ENCODE measurements at regions not wholly inside any gene's neighbourhood (a gene's known extent, or its start where the extent isn't known, plus 50 kb on each side); places are given as distances from the start of the nearest gene placed in this dataset.

DNA sequence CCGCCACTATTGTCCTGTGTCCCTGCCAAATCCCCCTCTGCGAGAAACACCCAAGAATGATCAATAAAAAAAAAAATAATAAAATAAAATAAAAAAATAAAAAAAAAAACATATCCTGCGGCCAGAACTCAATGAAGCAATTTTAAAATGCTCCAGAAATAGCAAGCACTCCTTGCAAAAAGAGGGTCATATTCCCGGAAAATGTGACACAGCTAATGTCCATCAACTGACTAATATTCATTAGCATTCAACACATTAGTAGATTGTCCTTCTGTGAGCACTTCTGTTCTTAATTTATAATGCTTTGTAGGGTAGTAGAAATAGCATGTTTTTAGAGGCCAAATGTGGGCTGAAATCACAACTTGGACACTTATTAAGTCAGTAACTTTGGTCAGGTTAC is 252.3 kb upstream of the SESN3 start:
- H3K56ac ChIP-seq (ENCODE audit: low read length): no peak overlapping the region
- no peak overlapping the region for H3K27ac ChIP-seq (ENCODE audit: low read depth, low read length)
- H3K27me3 ChIP-seq (ENCODE audit: insufficient read depth, low read length, poor library complexity): no peaks in the 10 kb centered on the region
- no peak overlapping the region for H3K18ac ChIP-seq (ENCODE audit: low read length)
- H3K79me1 ChIP-seq (ENCODE audit: low read length): no peaks in the 10 kb centered on the region
- no peak overlapping the region for H2BK120ac ChIP-seq (ENCODE audit: low read depth, low read length)
- no peak for DNase-seq
- H3K4ac ChIP-seq (ENCODE audit: low read depth, low read length): no peak overlapping the region
- no peak overlapping the region for H3K4me2 ChIP-seq (ENCODE audit: low read length)
- H3K9ac ChIP-seq (ENCODE audit: low read length): no peak overlapping the region
- H2BK5ac ChIP-seq (ENCODE audit: low read length): no peak overlapping the region
- WGBS (ENCODE audit: extremely low coverage, insufficient coverage, low lambda C conversion rate): no CpG with 5 or more reads among the region's 4 CpGs
- no peak overlapping the region for H3K23ac ChIP-seq (ENCODE audit: low read length)
- no peak overlapping the region for H2AK5ac ChIP-seq (ENCODE audit: low read length)
- no peak overlapping the region for H4K5ac ChIP-seq (ENCODE audit: low read length)
- no peaks in the 10 kb centered on the region for H3K4me1 ChIP-seq (ENCODE audit: control insufficient read depth, low read depth, low read length)
- H3K79me2 ChIP-seq (ENCODE audit: control insufficient read depth, insufficient read depth, low read length): no peaks in the 10 kb centered on the region
- no peak overlapping the region for H3K4me3 ChIP-seq (ENCODE audit: low read length)
- H3K36me3 ChIP-seq (ENCODE audit: control insufficient read depth, insufficient read depth, low read length): no peaks in the 10 kb centered on the region
- no peak overlapping the region for H4K8ac ChIP-seq (ENCODE audit: low read depth, low read length)
- H2BK15ac ChIP-seq (replicated peaks; ENCODE audit: low read depth): no peak overlapping the region

DNA sequence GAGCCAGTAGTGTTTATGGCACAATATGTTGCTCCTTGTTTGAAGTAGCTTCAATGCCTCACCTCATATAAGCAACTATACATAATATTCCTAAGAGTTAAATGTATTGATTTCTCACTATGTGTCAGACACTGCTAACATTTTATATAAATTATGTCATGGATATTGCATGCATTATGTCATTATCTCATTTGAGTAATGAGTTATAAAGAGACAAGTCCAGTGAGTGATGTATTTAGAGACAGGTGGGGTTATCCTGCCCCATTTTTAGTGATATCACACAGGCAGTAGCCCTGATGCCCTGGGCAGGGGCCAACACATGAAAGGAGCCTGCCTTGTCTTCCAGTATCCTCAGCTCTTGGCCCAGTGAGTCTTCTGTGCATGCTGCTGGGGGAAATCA is 247.0 kb upstream of the SESN3 start:
- H3K4me1 ChIP-seq (ENCODE audit: control insufficient read depth, low read depth, low read length): no peaks in the 10 kb centered on the region

DNA sequence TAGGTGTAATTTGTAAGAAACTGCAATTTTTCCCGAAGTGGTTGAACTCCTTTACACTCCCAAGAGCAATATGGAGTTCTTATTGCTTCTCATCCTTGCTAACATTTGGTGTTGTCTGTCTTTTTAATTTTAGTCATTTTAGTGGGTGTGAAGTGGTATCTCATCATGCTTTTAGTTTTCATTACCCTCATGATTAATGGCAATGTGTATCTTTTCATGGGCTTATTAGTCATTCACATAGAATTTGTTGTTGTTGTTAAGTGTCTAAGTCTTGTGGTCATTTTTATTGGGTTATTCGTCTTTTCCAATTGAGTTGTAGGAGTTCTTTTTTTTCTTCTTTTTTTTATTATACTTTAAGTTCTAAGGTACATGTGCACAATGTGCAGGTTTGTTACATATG is 238.3 kb upstream of the SESN3 start:
- DNase-seq: no peak
- no peaks in the 10 kb centered on the region for H3K36me3 ChIP-seq (ENCODE audit: control insufficient read depth, insufficient read depth, low read length)
- H3K4me2 ChIP-seq (ENCODE audit: low read length): no peak overlapping the region
- H3K56ac ChIP-seq (ENCODE audit: low read length): no peak overlapping the region
- H4K5ac ChIP-seq (ENCODE audit: low read length): no peak overlapping the region
- no peak overlapping the region for H3K4ac ChIP-seq (ENCODE audit: low read depth, low read length)
- H2BK120ac ChIP-seq (ENCODE audit: low read depth, low read length): no peak overlapping the region
- no peaks in the 10 kb centered on the region for H3K27me3 ChIP-seq (ENCODE audit: insufficient read depth, low read length, poor library complexity)
- no CpG with 5 or more reads among the region's 2 CpGs for WGBS (ENCODE audit: extremely low coverage, insufficient coverage, low lambda C conversion rate)
- H3K4me3 ChIP-seq (ENCODE audit: low read length): no peak overlapping the region
- no peak overlapping the region for H3K23ac ChIP-seq (ENCODE audit: low read length)
- H3K79me1 ChIP-seq (ENCODE audit: low read length): no peaks in the 10 kb centered on the region
- no peaks in the 10 kb centered on the region for H3K4me1 ChIP-seq (ENCODE audit: control insufficient read depth, low read depth, low read length)
- H3K79me2 ChIP-seq (ENCODE audit: control insufficient read depth, insufficient read depth, low read length): no peaks in the 10 kb centered on the region
- H3K27ac ChIP-seq (ENCODE audit: low read depth, low read length): no peak overlapping the region
- H2BK5ac ChIP-seq (ENCODE audit: low read length): no peak overlapping the region
- H2BK15ac ChIP-seq (replicated peaks; ENCODE audit: low read depth): no peak overlapping the region
- H4K8ac ChIP-seq (ENCODE audit: low read depth, low read length): no peak overlapping the region
- H3K18ac ChIP-seq (ENCODE audit: low read length): no peak overlapping the region
- no peak overlapping the region for H2AK5ac ChIP-seq (ENCODE audit: low read length)
- H3K9ac ChIP-seq (ENCODE audit: low read length): no peak overlapping the region

More for the DNA sequence above, 247.0 kb upstream of the SESN3 start:
- Histone ChIP-seq H2AK5ac (ENCODE audit: low read length) (no peak overlapping the region), H3K4ac (ENCODE audit: low read depth, low read length) (no peak overlapping the region), H3K79me2 (ENCODE audit: control insufficient read depth, insufficient read depth, low read length) (no peaks in the 10 kb centered on the region), H3K79me1 (ENCODE audit: low read length) (no peaks in the 10 kb centered on the region), H3K4me3 (ENCODE audit: low read length) (no peak overlapping the region), H3K56ac (ENCODE audit: low read length) (no peak overlapping the region), H3K27me3 (ENCODE audit: insufficient read depth, low read length, poor library complexity) (no peaks in the 10 kb centered on the region), H3K27ac (ENCODE audit: low read depth, low read length) (no peak overlapping the region), H3K4me2 (ENCODE audit: low read length) (no peak overlapping the region), H3K18ac (ENCODE audit: low read length) (no peak overlapping the region), H4K5ac (ENCODE audit: low read length) (no peak overlapping the region), H3K36me3 (ENCODE audit: control insufficient read depth, insufficient read depth, low read length) (no peaks in the 10 kb centered on the region), H3K23ac (ENCODE audit: low read length) (no peak overlapping the region), H3K9ac (ENCODE audit: low read length) (no peak overlapping the region), H2BK120ac (ENCODE audit: low read depth, low read length) (no peak overlapping the region), H2BK15ac (replicated peaks; ENCODE audit: low read depth) (no peak overlapping the region), H4K8ac (ENCODE audit: low read depth, low read length) (no peak overlapping the region), H2BK5ac (ENCODE audit: low read length) (no peak overlapping the region)
- no peak for DNase-seq

DNA sequence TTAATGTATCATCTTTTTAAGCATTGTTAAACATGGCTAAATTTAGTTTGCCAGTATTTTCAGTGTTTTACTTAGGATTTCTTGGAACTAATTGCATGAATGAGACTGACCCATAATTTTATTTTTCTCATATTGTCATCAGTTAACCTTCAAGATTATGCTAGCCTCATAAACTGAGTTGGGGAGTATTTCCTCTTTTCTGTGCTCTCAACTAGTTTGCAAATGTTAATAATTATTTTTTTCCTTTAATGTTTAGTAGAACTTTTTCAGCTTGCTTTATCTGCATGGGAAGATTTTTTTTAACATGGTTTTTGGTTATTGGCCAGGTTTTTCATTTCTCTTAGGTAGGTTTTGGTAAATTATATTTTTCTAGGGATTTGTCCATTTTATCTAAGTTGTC is 235.4 kb upstream of the SESN3 start:
- Histone ChIP-seq H2AK5ac (ENCODE audit: low read length) (no peak overlapping the region), H4K8ac (ENCODE audit: low read depth, low read length) (no peak overlapping the region), H3K18ac (ENCODE audit: low read length) (no peak overlapping the region), H2BK15ac (replicated peaks; ENCODE audit: low read depth) (no peak overlapping the region), H4K5ac (ENCODE audit: low read length) (no peak overlapping the region), H3K36me3 (ENCODE audit: control insufficient read depth, insufficient read depth, low read length) (no peaks in the 10 kb centered on the region), H3K4me3 (ENCODE audit: low read length) (no peak overlapping the region), H3K4me2 (ENCODE audit: low read length) (no peak overlapping the region), H3K9ac (ENCODE audit: low read length) (no peak overlapping the region), H3K79me2 (ENCODE audit: control insufficient read depth, insufficient read depth, low read length) (no peaks in the 10 kb centered on the region), H2BK5ac (ENCODE audit: low read length) (no peak overlapping the region), H3K56ac (ENCODE audit: low read length) (no peak overlapping the region), H3K79me1 (ENCODE audit: low read length) (no peaks in the 10 kb centered on the region), H3K4me1 (ENCODE audit: control insufficient read depth, low read depth, low read length) (no peaks in the 10 kb centered on the region), H3K27ac (ENCODE audit: low read depth, low read length) (no peak overlapping the region), H3K23ac (ENCODE audit: low read length) (no peak overlapping the region), H3K27me3 (ENCODE audit: insufficient read depth, low read length, poor library complexity) (no peaks in the 10 kb centered on the region), H2BK120ac (ENCODE audit: low read depth, low read length) (no peak overlapping the region), H3K4ac (ENCODE audit: low read depth, low read length) (no peak overlapping the region)
- DNase-seq: no peak

DNA sequence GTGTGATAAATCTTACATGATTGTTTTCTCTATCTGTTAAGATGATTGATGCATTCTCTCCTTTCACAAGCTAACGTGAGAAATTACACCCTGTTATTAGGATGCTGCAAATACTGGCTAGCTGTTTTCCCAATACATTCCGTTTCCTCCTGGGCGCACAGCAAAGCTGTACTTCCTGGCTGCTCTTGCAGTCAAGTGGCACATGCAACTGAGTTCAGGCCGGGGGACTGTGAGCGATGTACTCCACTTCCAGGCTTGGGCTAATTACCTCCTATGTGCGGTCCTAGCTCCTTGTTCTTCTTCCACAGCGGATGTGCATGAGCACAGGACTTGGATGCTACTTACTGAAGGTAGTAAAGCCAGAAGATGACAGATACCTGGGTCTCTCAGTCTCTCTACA is 234.9 kb upstream of the SESN3 start:
- no peaks in the 10 kb centered on the region for H3K4me1 ChIP-seq (ENCODE audit: control insufficient read depth, low read depth, low read length)
- no CpG with 5 or more reads among the region's 7 CpGs for WGBS (ENCODE audit: extremely low coverage, insufficient coverage, low lambda C conversion rate)
- no peak overlapping the region for H3K4ac ChIP-seq (ENCODE audit: low read depth, low read length)
- H3K79me1 ChIP-seq (ENCODE audit: low read length): no peaks in the 10 kb centered on the region
- no peaks in the 10 kb centered on the region for H3K27me3 ChIP-seq (ENCODE audit: insufficient read depth, low read length, poor library complexity)
- no peak overlapping the region for H2BK15ac ChIP-seq (replicated peaks; ENCODE audit: low read depth)
- H2BK120ac ChIP-seq (ENCODE audit: low read depth, low read length): no peak overlapping the region
- no peak for DNase-seq
- no peak overlapping the region for H3K18ac ChIP-seq (ENCODE audit: low read length)
- no peak overlapping the region for H3K56ac ChIP-seq (ENCODE audit: low read length)
- H4K5ac ChIP-seq (ENCODE audit: low read length): no peak overlapping the region
- H2BK5ac ChIP-seq (ENCODE audit: low read length): no peak overlapping the region
- H3K9ac ChIP-seq (ENCODE audit: low read length): no peak overlapping the region
- no peaks in the 10 kb centered on the region for H3K79me2 ChIP-seq (ENCODE audit: control insufficient read depth, insufficient read depth, low read length)
- H4K8ac ChIP-seq (ENCODE audit: low read depth, low read length): no peak overlapping the region
- no peak overlapping the region for H3K4me2 ChIP-seq (ENCODE audit: low read length)
- H3K36me3 ChIP-seq (ENCODE audit: control insufficient read depth, insufficient read depth, low read length): no peaks in the 10 kb centered on the region
- H3K27ac ChIP-seq (ENCODE audit: low read depth, low read length): no peak overlapping the region
- H3K23ac ChIP-seq (ENCODE audit: low read length): no peak overlapping the region
- no peak overlapping the region for H2AK5ac ChIP-seq (ENCODE audit: low read length)
- no peak overlapping the region for H3K4me3 ChIP-seq (ENCODE audit: low read length)

DNA sequence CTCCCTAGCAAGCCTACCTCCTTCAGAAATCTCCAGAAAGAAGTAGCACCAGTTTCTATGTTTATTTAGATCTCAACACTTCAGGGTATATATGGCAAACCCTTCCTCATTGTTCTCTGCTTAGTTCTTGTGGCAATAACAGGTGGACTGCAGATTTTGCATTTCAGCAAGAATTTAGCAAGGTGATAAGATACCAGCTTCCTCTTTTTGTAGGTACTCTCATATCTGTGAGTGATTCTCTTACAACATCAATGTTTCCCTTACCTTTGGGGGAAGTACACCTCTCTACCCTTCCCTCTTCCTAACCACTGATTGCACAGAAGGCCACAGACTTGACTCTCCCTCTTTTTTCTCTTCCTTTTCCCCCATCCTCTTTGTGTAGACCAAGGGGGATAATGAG is 230.9 kb upstream of the SESN3 start:
- H3K79me2 ChIP-seq (ENCODE audit: control insufficient read depth, insufficient read depth, low read length): no peaks in the 10 kb centered on the region
- no peak overlapping the region for H3K9ac ChIP-seq (ENCODE audit: low read length)
- no peak overlapping the region for H3K18ac ChIP-seq (ENCODE audit: low read length)
- no peak overlapping the region for H3K23ac ChIP-seq (ENCODE audit: low read length)
- no peak overlapping the region for H3K27ac ChIP-seq (ENCODE audit: low read depth, low read length)
- no peak overlapping the region for H3K4ac ChIP-seq (ENCODE audit: low read depth, low read length)
- no peak overlapping the region for H4K5ac ChIP-seq (ENCODE audit: low read length)
- no peak overlapping the region for H3K56ac ChIP-seq (ENCODE audit: low read length)
- DNase-seq: no peak
- no peaks in the 10 kb centered on the region for H3K4me1 ChIP-seq (ENCODE audit: control insufficient read depth, low read depth, low read length)
- no peaks in the 10 kb centered on the region for H3K79me1 ChIP-seq (ENCODE audit: low read length)
- H2BK5ac ChIP-seq (ENCODE audit: low read length): no peak overlapping the region
- H3K4me3 ChIP-seq (ENCODE audit: low read length): no peak overlapping the region
- no peaks in the 10 kb centered on the region for H3K36me3 ChIP-seq (ENCODE audit: control insufficient read depth, insufficient read depth, low read length)
- no peak overlapping the region for H2BK15ac ChIP-seq (replicated peaks; ENCODE audit: low read depth)
- no peaks in the 10 kb centered on the region for H3K27me3 ChIP-seq (ENCODE audit: insufficient read depth, low read length, poor library complexity)
- no peak overlapping the region for H2AK5ac ChIP-seq (ENCODE audit: low read length)
- no peak overlapping the region for H2BK120ac ChIP-seq (ENCODE audit: low read depth, low read length)
- H3K4me2 ChIP-seq (ENCODE audit: low read length): no peak overlapping the region
- no peak overlapping the region for H4K8ac ChIP-seq (ENCODE audit: low read depth, low read length)

Data from mesendoderm (in vitro differentiated cells).